Left colon (tissue), 2 donors: ENCODE measurements at regions not wholly inside any gene's neighbourhood (a gene's known extent, or its start where the extent isn't known, plus 50 kb on each side); places are given as distances from the start of the nearest gene placed in this dataset.
"Not testable (repeated sequence)": the region's sequence is repeated elsewhere in the genome, so short reads cannot be mapped to it uniquely, and the experiment has no call there.

Experiments used
- ATAC-seq: fragments of 200-7000 bp; cut with Tn5 transposase; one replicate; pipeline ENCODE4 v1.9.1; 2020; ENCODE audit warnings: mild to moderate bottlenecking, moderate library complexity
- DNase-seq, 2 donors: peaks; one replicate each; pipeline ENCODE4 v3.0.0-alpha.2; 2020
- intact Hi-C, 2 donors: fragments of 100-400 bp; cut with DNase I in 1 of 2; cut with micrococcal nuclease in 1 of 2; formaldehyde crosslinking; loops; one replicate each; pipeline versions ENCODE4 v1.11.2 to v1.14.0; 2022; cut with DNase I, micrococcal nuclease
- donor health status: DM: no; HTN: no; CAD: no.
- donor health status: DM: yes; HTN: yes; CAD: no.

DNA sequence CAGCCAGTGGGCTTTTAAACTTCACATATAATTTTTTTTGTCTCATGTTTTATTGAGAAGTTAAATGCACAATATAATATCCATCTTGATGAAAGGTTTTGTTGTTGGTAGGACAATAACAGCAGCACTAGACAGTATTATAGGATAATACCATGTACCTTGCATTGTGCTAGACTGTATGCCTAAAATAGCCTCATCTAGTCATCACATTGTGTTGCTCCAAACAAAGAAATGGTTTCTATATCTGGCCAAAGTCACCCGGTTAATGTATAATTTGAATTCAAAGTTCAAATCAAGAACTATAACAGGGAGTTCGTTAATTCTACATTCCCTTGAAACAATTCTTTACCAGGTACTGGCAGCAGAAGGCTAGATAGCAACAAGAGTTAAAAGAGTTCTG lies 104.9 kb downstream of the KCNJ2 start:
- peak; percentile 94 for ATAC-seq
- intact Hi-C loops, result no loop called here
- DNase-seq, result no peak

DNA sequence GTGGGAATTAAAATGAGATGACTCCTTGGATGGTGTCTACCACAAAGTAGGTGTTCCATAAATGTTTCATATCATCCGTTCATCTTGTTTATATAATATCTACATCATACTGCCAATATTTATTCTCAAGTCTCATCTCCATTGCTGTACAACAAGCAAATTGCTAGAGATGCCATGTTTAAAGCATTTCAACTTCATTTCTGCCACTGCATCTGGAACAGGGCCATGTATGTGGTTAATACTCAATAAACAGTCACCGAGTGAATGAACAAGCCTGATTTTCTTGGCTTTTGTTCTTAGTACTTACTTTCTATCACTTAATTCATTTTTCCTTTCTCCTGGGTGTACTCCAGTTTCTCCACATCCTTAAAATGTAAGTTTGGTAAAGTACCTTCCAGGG lies 107.6 kb downstream of the KCNJ2 start:
- no peak for ATAC-seq
- no peak for DNase-seq
- intact Hi-C loops, result no loop called here

DNA sequence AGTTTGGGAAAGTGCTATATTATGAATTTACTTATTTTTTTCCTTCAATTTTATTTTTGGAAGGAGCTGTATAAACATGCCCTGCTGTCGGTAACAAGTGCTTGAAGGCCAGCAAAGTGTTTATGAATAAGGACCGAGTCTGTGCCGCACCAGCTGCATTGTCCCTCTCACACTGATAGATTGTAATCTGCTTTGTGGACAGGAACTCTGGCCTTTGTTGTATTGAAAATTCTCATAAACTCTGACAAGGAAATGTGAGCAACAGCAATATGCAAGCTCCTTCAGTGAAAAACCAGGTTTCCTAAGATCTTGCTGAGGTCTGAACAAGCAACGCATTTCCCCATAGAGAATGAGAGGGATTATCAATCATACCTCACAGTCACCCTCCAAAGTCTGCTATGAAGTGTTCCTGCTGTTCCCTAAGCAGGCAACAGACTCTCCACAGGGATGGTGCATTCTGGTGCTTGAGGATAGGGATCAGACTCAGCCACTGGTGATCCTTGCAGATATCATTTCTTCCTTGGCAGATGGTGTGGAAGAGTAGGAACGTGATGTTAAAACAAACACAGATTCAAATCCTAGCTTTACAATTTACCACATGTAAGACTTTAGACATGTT lies 109.6 kb downstream of the KCNJ2 start:
- peak; percentile 59 for ATAC-seq
- no peak for DNase-seq
- intact Hi-C loops, result no loop called here

DNA sequence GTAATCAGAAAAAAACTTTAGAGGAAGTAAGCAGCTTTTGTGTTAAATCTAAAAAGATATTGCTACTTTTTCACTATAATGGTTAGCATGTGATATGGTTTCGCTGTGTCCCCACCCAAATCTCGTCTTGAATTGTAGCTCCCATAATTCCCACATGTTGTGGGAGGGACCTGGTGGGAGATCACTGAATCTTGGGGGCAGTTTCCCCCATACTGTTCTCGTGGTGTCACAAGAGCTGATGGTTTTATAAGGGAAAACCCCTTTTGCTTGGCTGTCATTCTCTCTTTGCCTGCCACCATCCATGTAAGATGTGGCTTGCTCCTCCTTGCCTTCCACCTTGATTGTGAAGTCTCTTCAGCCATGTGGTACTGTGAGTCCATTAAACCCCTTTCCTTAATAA lies 117.1 kb downstream of the KCNJ2 start:
- no peak for DNase-seq
- no peak for ATAC-seq
- intact Hi-C loops, result no loop called here

DNA sequence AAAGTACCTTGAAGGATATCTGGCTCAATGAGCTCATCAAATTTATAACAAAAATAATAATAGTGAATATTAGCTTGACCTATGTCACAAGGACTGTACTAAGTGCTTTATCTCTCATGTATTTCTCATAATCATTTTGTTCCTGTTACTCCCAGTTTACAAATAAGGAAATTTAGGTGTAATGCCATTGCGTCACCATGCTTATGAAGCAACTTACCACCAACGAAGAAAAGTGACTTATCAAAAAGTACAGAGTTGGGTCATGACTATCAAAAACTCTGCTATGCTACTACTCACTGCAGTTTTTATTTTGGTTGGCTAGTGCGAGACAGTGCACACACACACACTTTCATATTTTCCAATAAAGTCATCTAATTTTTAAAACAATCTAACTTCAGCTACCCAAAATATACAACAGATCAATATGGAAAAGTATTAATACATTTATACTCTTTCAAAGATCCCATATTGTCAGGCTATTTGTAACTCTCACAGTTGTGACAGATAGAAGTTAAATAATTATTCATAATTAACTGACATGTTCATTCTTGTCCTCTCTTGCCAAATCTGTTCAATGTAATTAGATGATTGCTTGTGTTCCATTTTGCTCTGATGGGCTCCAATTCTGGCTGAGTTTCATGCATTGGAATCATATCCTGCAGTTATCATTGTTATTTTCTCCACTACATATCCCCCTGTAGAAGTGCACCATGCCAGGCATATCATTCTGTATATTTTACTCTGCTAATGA lies 119.4 kb downstream of the KCNJ2 start:
- DNase-seq (no peak), ATAC-seq (no peak)
- intact Hi-C loops, result no loop called here

DNA sequence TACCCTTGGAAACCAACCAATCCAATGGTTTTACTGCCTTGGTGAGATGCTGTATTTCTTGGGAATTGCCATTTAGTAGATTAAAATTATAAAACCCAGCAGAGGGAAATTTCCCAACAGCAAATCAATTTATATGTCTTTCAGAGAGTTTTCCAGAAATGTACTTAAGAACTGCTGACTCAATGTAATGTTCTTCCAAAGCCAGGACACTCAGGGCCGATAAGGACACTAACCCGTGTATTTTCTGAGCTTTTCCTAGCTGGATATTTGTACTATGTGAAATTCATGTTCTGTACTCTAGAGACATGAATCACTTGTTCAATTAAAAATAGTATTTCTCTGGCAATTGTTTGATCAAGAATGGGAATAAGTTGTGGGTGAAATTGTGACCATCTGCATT lies 121.4 kb downstream of the KCNJ2 start:
- intact Hi-C loops, result no loop called here
- DNase-seq (no peak), ATAC-seq (no peak)

DNA sequence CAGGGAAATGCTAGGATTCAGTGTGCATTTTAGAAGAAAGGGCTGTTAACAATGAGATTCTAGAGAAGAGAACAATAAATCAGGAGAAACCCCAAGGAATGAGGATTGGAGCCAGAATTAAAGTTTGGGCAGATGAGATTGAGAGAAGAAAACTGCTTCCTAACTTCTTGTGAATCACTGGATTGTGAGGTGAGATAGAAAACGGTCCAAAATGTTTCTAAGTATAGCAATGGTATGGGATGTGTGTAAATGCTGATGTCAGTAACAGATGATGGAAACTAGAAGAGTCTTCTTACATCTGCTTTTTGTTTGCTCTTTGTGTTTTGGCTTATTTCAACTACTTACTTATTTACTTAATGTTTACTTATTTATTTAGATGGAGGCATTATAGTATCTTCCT lies 123.0 kb downstream of the KCNJ2 start:
- no peak for DNase-seq
- ATAC-seq, result no peak
- intact Hi-C loops, result no loop called here

DNA sequence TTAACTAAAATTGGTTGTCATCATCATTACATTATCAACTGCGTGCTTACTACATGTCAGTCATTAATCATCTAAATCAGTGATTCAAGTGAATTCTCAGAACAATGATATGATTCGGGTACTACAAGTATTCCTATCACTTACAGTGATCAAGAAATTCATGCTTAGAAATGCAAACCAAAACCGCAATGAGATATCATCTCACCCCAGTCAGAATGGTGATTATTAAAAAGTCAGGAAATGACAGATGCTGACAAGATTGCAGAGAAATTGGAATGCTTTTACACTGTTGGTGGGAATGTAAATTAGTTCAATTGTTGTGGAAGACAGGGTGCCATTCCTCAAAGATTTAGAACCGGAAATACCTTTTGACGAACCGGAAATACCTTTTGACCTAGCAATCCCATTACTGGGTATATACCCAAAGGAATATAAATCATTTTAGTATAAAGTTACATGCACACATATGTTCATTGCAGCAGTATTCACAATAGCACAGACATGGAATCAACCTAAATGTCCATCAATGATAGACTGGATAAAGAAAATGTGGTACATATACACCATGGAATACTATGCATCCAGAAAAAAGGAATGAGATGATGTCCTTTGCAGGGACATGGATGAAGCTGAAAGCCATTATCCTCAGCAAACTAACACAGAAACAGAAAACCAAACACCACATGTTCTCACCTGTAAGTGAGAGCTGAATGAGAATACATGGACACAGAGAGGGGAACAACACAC lies 124.4 kb downstream of the KCNJ2 start:
- DNase-seq, intact Hi-C loops, ATAC-seq: not testable (repeated sequence)

DNA sequence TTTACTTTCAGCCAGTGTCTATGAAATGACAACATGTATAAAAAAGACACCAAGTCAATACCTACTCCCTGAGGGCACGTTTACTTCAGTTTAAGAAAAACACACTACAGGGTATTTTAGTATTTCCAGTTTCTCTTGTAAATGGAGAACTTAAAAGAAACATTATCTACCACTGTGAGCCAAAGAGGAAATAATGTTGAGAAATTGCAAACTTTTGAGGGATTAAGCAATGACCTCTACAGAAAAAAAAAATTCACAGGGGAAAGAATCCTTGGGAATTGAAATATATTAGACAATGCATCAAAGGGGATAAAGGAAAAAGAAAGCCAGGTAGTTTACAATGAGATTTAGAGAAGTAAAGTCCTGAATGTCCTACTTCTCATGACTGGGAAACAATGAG lies 126.0 kb downstream of the KCNJ2 start:
- ATAC-seq (no peak), DNase-seq (no peak)
- intact Hi-C loops, result no loop called here

DNA sequence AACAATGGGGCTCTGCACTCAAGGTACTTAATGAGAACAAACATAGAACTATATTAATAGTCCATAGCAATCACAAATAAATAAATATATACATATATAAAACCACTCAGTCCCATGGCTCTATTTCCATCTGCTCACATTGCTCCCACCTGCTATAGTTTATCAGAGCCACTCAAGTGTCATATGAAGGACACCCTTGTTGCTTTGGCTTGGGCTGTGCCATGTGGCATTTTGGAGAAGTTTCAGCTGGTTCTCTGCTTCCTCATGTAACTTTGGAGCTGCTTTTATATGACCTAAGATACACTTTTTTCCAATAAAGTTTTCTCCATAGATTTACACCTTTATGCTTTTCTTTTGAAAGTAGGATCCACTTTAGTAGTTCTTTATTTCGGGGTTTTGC lies 126.4 kb downstream of the KCNJ2 start:
- intact Hi-C loops, result no loop called here
- DNase-seq (no peak), ATAC-seq (no peak)

DNA sequence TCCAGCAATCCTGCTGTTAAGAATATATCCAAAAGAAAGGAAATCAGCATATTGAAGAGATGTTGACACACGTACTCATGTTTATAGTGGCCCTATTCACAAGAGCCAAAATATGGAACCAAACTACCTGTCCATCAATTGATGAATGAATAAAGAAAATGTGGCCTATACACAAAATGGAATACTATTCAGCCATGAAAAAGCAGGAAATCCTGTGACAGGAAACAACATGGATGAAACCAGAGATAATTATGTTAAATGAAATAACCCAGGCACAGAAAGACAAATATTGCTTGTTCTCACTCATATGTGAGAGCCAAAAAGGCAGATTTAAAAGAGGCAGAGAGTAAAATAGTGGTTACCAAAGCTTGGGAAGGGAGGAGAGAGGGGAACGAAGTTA lies 127.1 kb downstream of the KCNJ2 start:
- intact Hi-C loops, result no loop called here
- DNase-seq (no peak), ATAC-seq (no peak)

DNA sequence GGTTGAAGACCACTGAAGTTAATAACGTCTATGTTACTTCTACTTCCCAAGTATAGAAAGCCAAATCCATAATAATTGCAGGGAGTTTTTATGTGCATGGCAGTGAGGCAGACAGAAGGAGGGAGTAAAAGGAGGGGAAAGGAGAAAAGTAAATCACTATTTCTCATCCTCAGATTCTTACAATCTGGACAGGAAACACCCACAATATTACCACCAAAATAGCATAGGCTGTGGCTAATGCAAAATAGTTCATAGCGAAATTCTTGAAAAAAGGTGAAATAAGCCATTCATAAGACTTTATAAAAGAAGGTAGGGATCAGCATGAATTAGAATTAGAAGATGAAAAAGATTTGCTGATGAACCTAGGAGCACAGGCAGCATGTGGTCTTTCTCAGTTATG lies 128.1 kb downstream of the KCNJ2 start:
- no peak for ATAC-seq
- intact Hi-C loops, result no loop called here
- no peak for DNase-seq

DNA sequence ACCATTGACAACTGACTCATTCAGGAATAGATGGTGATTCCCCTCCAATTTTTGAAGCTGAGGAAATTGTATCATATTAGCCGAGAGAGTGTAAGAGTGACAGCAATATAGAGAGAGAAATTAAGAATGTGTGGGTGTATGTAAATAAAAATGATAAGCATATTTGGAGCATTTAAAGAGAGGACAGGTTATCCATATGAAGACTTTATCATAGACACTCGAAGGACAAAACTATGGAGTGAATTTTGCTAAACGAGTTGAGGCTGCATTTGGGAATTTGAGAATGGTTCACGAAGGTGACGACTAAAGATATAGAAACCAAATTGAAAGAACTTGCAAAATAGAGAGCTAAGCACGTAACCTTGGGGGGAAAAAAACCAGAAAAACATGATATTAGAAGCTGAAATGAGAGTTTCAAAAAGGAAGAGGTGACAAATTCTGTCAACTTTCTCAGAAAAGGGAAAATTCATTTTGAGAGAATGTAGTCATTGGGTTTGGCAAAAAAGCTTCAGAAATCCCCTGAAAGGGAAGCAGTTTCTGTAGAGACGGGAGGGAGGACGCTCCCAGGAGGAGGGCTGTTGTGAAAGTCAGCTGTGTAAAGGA lies 129.7 kb downstream of the KCNJ2 start:
- DNase-seq, result no peak
- no peak for ATAC-seq
- intact Hi-C loops, result no loop called here

DNA sequence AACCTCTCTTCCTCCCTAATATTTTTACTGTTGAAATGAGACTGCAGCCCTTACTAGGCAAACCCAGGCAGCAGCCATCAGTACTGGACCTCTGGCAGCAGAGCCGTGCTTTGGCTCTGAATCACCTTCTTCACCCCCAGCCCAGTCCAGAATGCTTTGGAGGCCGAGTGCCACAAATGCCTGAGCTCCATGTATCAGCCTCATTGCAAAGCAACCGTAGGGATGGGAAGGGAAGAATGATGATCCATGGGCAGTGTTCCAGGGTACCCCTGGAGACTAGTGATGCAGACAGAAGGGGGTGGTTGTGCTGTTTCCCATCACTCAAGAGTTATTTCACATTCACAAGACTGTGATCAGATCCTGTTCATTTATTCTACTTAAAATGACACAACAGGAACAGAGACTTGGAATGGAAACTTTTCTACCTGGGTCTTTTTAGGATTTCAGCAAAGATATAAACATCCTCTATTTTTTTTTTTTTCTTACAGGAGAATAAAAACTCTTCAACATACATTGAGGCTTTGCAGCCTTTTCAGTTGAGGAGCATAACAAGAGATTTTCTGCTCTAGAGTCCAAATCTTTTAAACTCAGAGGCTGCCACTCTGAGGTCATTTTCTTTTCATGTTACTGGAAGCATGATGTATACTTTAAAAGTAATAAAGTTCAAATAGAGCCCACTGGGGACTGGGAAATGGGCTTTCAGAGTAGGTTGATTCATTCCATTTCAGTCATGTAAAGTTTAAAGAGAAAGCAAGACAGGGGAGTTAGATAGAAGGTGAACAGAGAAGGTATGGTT lies 138.3 kb downstream of the KCNJ2 start:
- DNase-seq, result no peak

DNA sequence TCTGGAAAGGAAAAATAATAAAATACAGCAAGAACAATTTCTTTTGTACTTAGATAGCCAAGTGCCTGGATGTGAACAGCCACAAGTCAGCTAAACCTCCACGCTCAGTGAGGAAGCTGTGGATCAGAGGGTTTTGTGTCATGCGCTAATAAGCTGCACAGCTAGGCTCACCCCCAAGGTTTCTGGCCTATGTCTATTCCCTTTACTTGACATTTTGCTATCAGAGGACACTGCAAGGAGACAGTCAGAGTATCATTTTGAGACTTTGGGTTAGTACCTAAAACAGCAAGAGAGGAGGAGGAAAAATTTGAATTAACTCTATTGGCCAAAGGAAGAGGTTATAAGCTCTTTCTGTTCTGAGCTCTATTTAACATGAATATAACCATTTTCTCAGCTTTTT lies 139.3 kb downstream of the KCNJ2 start:
- DNase-seq (no peak), ATAC-seq (no peak)
- intact Hi-C loops, result no loop called here

More for the DNA sequence above, 138.3 kb downstream of the KCNJ2 start:
- intact Hi-C loops, result no loop called here
- ATAC-seq, result no peak

DNA sequence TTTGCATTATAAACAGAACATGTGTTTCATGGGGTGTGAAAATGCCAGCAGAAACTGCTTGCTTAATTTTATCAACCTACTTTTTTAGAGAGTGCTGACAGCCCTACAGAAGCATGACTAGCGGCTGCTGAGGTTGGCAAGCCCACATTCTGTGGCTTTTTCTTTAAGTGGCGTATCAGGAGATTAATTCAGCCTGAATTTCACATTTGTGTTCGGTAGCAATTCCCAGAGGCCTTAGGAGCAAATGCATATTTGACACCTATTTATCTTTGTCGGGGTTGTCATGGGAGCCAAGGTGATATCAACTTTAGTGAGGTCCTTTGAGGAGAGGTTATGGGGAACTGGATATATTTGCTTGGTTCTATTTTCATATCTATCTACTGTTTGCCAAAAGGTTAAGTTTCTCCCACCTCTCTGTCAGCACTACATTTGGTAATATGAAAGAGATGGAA lies 140.9 kb downstream of the KCNJ2 start:
- ATAC-seq, result no peak
- intact Hi-C loops, result no loop called here

DNA sequence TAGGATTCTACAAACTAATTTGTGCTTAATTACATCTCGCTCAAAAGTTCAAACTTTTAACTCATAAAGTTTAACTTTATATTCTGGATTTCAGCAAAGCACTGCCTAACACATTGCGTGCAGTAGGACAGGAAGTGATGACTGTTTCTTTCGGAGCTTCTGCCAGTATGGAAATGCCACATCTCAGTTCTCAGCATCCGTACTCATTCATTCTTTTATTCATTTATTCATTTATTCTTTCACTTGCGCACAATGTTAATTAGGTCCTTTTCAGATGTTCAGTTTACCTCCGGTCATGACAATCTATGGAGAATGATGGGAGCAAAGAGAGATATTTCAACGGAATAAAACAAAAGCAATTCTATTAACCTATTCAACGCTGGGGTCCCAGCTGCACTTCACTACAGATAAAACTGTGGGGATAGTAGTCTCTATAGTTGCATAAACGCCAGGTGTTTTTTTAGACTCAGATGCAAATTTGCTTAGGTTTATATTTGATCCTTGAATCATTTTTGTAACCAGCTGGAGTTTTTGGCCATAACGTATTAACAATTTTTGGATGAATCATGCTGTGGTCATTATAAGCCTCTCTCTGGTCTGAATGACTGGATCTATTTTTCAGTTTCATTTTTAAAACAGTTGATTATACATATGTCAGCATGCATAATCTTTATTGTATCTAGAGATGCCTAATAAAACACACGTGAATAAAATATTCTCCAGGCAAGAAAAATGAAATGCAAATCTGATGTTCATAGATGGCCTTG lies 143.9 kb downstream of the KCNJ2 start:
- ATAC-seq (no peak), DNase-seq (no peak)
- intact Hi-C loops, result no loop called here

More for the DNA sequence above, 140.9 kb downstream of the KCNJ2 start:
- DNase-seq, result no peak

DNA sequence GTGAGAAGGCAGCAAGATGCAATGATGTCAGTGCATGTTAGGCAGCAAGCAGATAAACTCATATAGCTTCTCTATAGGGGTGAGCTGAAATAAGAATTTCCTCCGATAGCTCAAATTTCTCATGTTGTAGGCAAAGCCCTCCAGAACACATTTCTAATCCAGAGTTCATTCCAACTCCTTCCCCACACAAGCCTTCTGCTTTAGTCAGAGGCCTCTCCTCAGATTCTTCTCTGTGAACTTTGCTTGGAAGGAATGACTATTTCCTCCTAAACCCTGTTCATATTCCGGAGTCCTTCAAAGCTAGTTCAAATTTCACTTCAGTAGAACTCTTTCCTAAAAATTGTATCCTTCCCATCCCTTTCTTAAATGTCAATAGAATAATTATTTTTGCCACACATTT lies 144.8 kb downstream of the KCNJ2 start:
- no peak for DNase-seq
- intact Hi-C loops, result no loop called here
- ATAC-seq, result no peak
